ENCODE measurements at regions not wholly inside any gene's neighbourhood (a gene's known extent, or its start where the extent isn't known, plus 50 kb on each side); places are given as distances from the start of the nearest gene placed in this dataset.

- ATAC-seq, result no peak
- Histone ChIP-seq H3K4me3 (no peak overlapping the region), H3K9me3 (peaks cover 0 to 6% (median 0%) of the 10 kb centered on the region in 12 donors), H3K36me3 (no peaks in the 10 kb centered on the region), H3K27me3 (no peaks in the 10 kb centered on the region), H3K27ac (no peak overlapping the region), H3K4me1 (no peaks in the 10 kb centered on the region)
- no peak for DNase-seq
- intact Hi-C loops (cut with DNase I), result no loop called here
- 69 to 73% (median 70%) methylated on average over 2 of the region's 2 CpGs for WGBS, 4 donors
- TF ChIP-seq, protein P1, sequence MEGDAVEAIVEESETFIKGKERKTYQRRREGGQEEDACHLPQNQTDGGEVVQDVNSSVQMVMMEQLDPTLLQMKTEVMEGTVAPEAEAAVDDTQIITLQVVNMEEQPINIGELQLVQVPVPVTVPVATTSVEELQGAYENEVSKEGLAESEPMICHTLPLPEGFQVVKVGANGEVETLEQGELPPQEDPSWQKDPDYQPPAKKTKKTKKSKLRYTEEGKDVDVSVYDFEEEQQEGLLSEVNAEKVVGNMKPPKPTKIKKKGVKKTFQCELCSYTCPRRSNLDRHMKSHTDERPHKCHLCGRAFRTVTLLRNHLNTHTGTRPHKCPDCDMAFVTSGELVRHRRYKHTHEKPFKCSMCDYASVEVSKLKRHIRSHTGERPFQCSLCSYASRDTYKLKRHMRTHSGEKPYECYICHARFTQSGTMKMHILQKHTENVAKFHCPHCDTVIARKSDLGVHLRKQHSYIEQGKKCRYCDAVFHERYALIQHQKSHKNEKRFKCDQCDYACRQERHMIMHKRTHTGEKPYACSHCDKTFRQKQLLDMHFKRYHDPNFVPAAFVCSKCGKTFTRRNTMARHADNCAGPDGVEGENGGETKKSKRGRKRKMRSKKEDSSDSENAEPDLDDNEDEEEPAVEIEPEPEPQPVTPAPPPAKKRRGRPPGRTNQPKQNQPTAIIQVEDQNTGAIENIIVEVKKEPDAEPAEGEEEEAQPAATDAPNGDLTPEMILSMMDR (IDR thresholded peaks at IDR 0.05), result no peak
- TF ChIP-seq POLR2A (IDR thresholded peaks at IDR 0.05), result no peak
Measured at GRCh38 chr16:5789033-5789432, 691.4 kb upstream of the EEF2KMT start.

GRCh38 chr16:5781436-5781835, 683.8 kb upstream of the EEF2KMT start:
- H3K27ac ChIP-seq, result no peak overlapping the region
- no peaks in the 10 kb centered on the region for H3K36me3 ChIP-seq
- no peaks in the 10 kb centered on the region for H3K4me1 ChIP-seq
- TF ChIP-seq, protein P1 (IDR thresholded peaks at IDR 0.05), result no peak
- TF ChIP-seq POLR2A (IDR thresholded peaks at IDR 0.05), result no peak
- intact Hi-C loops (cut with DNase I), result no loop called here
- no peak for ATAC-seq
- peaks cover 0 to 6% (median 0%) of the 10 kb centered on the region in 12 donors for H3K9me3 ChIP-seq
- H3K4me3 ChIP-seq, result no peak overlapping the region
- no peak for DNase-seq
- H3K27me3 ChIP-seq, result no peaks in the 10 kb centered on the region
- 84 to 93% (median 92%) methylated on average over 4 of the region's 4 CpGs for WGBS, 4 donors

GRCh38 chr16:5776876-5777275, 679.3 kb upstream of the EEF2KMT start:
- no peak overlapping the region for H3K4me3 ChIP-seq
- no peaks in the 10 kb centered on the region for H3K9me3 ChIP-seq
- H3K27ac ChIP-seq, result no peak overlapping the region
- ATAC-seq (no peak), DNase-seq (no peak)
- intact Hi-C loops (cut with DNase I), result no loop called here
- H3K27me3 ChIP-seq, result no peaks in the 10 kb centered on the region
- H3K36me3 ChIP-seq, result no peaks in the 10 kb centered on the region
- no peaks in the 10 kb centered on the region for H3K4me1 ChIP-seq
- WGBS, 4 donors, result 49 to 71% (median 65%) methylated on average over 2 of the region's 2 CpGs
- no peak for TF ChIP-seq POLR2A (IDR thresholded peaks at IDR 0.05)
- TF ChIP-seq, protein P1 (IDR thresholded peaks at IDR 0.05), result no peak

- TF ChIP-seq, protein P1 (IDR thresholded peaks at IDR 0.05), result no peak
- TF ChIP-seq POLR2A (IDR thresholded peaks at IDR 0.05), result no peak
- no peak for DNase-seq
- 68 to 77% (median 72%) methylated on average over 5 of the region's 5 CpGs for WGBS, 4 donors
- ATAC-seq, result no peak
- Histone ChIP-seq H3K27me3 (no peaks in the 10 kb centered on the region), H3K4me1 (no peaks in the 10 kb centered on the region), H3K36me3 (no peaks in the 10 kb centered on the region), H3K9me3 (no peaks in the 10 kb centered on the region), H3K4me3 (no peak overlapping the region), H3K27ac (no peak overlapping the region)
- intact Hi-C loops (cut with DNase I), result loop anchor here in 1 of 10 donors (2.0 kb wide), 1 partner anchor 37 kb away; no protein-coding TSS in a partner anchor
Measured at GRCh38 chr16:5775916-5776315, 678.3 kb upstream of the EEF2KMT start.

All from heart left ventricle (tissue), 16 donors.